ENCODE measurements at regions not wholly inside any gene's neighbourhood (a gene's known extent, or its start where the extent isn't known, plus 50 kb on each side); places are given as distances from the start of the nearest gene placed in this dataset.

- TF ChIP-seq CTCF (IDR thresholded peaks at IDR 0.05; ENCODE audit: borderline replicate concordance, extremely low read depth, low read length, poor library complexity, severe bottlenecking) (no peak), EZH2 (IDR thresholded peaks at IDR 0.05; ENCODE audit: borderline replicate concordance, low read depth, low read length, severe bottlenecking) (no peak)
These were observed 64.6 kb downstream of the GOLGA6L7 start for GRCh38 chr15:28783873-28784272.
